Right ventricle myocardium inferior (tissue), 1 donor: ENCODE measurements at regions not wholly inside any gene's neighbourhood (a gene's known extent, or its start where the extent isn't known, plus 50 kb on each side); places are given as distances from the start of the nearest gene placed in this dataset.
"Not testable (repeated sequence)": the region's sequence is repeated elsewhere in the genome, so short reads cannot be mapped to it uniquely, and the experiment has no call there.

Experiments
- ATAC-seq: fragments of 200-7000 bp; cut with Tn5 transposase; one replicate; pipeline ENCODE4 v1.9.1; 2020; ENCODE audit warnings: mild to moderate bottlenecking, moderate library complexity
- DNase-seq: peaks from one replicate; pipeline ENCODE4 v3.0.0; 2021; ENCODE audit errors: missing footprints
- intact Hi-C: fragments of 100-400 bp; cut with DNase I; formaldehyde crosslinking; loops from one replicate; pipeline ENCODE4 v1.11.0; 2022
- donor health status: DM: no; HTN: yes; CAD: no; lungs with severe emphysema.

GRCh38 chr10:44539178-44539577, 154.3 kb upstream of the CXCL12 start:
- intact Hi-C loops, result no loop called here
- no peak for ATAC-seq
- no peak for DNase-seq

- intact Hi-C loops, result no loop called here
- DNase-seq (no peak), ATAC-seq (no peak)
Measured at GRCh38 chr10:44552726-44553125, 167.8 kb upstream of the CXCL12 start.

- no peak for ATAC-seq
- intact Hi-C loops, result no loop called here
- no peak for DNase-seq
Measured at GRCh38 chr10:44557596-44558191, 172.8 kb upstream of the CXCL12 start.

GRCh38 chr10:44558521-44558920, 173.6 kb upstream of the CXCL12 start:
- intact Hi-C loops, result no loop called here

GRCh38 chr10:44564361-44564760, 179.5 kb upstream of the CXCL12 start:
- intact Hi-C loops, result no loop called here
- ATAC-seq (no peak), DNase-seq (no peak)

More at GRCh38 chr10:44558521-44558920, 173.6 kb upstream of the CXCL12 start:
- ATAC-seq (no peak), DNase-seq (no peak)

- DNase-seq, result no peak
- intact Hi-C loops, result no loop called here
- no peak for ATAC-seq
Measured at GRCh38 chr10:44564790-44565189, 179.9 kb upstream of the CXCL12 start.

- ATAC-seq (no peak), DNase-seq (no peak)
- intact Hi-C loops, result no loop called here
Measured at GRCh38 chr10:44566786-44567185, 181.9 kb upstream of the CXCL12 start.

- intact Hi-C loops, result no loop called here
- DNase-seq (no peak), ATAC-seq (no peak)
Measured at GRCh38 chr10:44567471-44567870, 182.6 kb upstream of the CXCL12 start.

- intact Hi-C loops, result no loop called here
- DNase-seq (no peak), ATAC-seq (peak; percentile 81)
Measured at GRCh38 chr10:44569193-44570091, 184.5 kb upstream of the CXCL12 start.

GRCh38 chr10:44571701-44572100, 186.8 kb upstream of the CXCL12 start:
- intact Hi-C loops, result no loop called here
- ATAC-seq, result no peak
- DNase-seq, result no peak

- ATAC-seq (no peak), DNase-seq (no peak)
- intact Hi-C loops, result no loop called here
Measured at GRCh38 chr10:44572146-44572545, 187.2 kb upstream of the CXCL12 start.

GRCh38 chr10:44573821-44574220, 188.9 kb upstream of the CXCL12 start:
- DNase-seq (no peak), ATAC-seq (no peak)
- intact Hi-C loops, result no loop called here

- DNase-seq (no peak), ATAC-seq (no peak)
- intact Hi-C loops, result no loop called here
Measured at GRCh38 chr10:44574596-44575480, 189.9 kb upstream of the CXCL12 start.

- ATAC-seq (no peak), DNase-seq (no peak)
- intact Hi-C loops, result no loop called here
Measured at GRCh38 chr10:44575601-44576380, 190.9 kb upstream of the CXCL12 start.

- intact Hi-C loops, result no loop called here
- DNase-seq (no peak), ATAC-seq (peak; percentile 88)
Measured at GRCh38 chr10:44576702-44577191, 191.8 kb upstream of the CXCL12 start.

GRCh38 chr10:44577533-44577932, 192.6 kb upstream of the CXCL12 start:
- no peak for ATAC-seq
- intact Hi-C loops, result no loop called here
- no peak for DNase-seq

GRCh38 chr10:44578271-44578670, 193.4 kb upstream of the CXCL12 start:
- intact Hi-C loops, result no loop called here
- ATAC-seq (no peak), DNase-seq (no peak)

GRCh38 chr10:44578963-44579362, 194.1 kb upstream of the CXCL12 start:
- intact Hi-C loops, ATAC-seq, DNase-seq: not testable (repeated sequence)
